ENCODE measurements at regions not wholly inside any gene's neighbourhood (a gene's known extent, or its start where the extent isn't known, plus 50 kb on each side); places are given as distances from the start of the nearest gene placed in this dataset.

GRCh38 chr4:20172070-20172760 lies 79.5 kb upstream of the SLIT2 start:
- no peaks in the 10 kb centered on the region for H3K9me1 ChIP-seq (replicated peaks; ENCODE audit: control insufficient read depth, extremely low read depth, insufficient read depth, low read length)
- H3K27me3 ChIP-seq (ENCODE audit: control insufficient read depth in 2 of 2, insufficient read depth in 2 of 2, low read length in 2 of 2) = no peaks in the 10 kb centered on the region
- intact Hi-C loops (cut with micrococcal nuclease) = no loop called here
- POLR2A ChIA-PET = no interaction called here
- DNase-seq (ENCODE audit: low read depth, low spot score) = no peak
- no peak overlapping the region for H3K9ac ChIP-seq (replicated peaks; ENCODE audit: extremely low read depth, insufficient read depth, low read length)
- no peaks in the 10 kb centered on the region for H3K9me3 ChIP-seq (replicated peaks; ENCODE audit: control insufficient read depth, insufficient read depth, low read length)
- H3K79me2 ChIP-seq (ENCODE audit: control insufficient read depth, insufficient read depth, low read length) = no peaks in the 10 kb centered on the region
- CTCF ChIA-PET = interaction anchor here (1.5 kb wide), 1 partner anchor 19 kb away, joined by 4 read pairs; no protein-coding TSS in a partner anchor
- BruUV-seq (replicated peaks) = no TSS peak
- H3K4me1 ChIP-seq (ENCODE audit: control insufficient read depth, extremely low read depth, insufficient read depth, low read length) = no peaks in the 10 kb centered on the region
- H3K36me3 ChIP-seq (ENCODE audit: control insufficient read depth in 2 of 2, extremely low read depth in 1 of 2, insufficient read depth in 2 of 2, low read length in 2 of 2) = no peaks in the 10 kb centered on the region
- no peaks in the 10 kb centered on the region for H4K20me1 ChIP-seq (replicated peaks; ENCODE audit: control insufficient read depth, extremely low read depth, insufficient read depth, low read length)
- FAIRE-seq = no peak
- no peak overlapping the region for H3K4me3 ChIP-seq (replicated peaks in 1 of 3; ENCODE audit: insufficient read depth in 1 of 3, low read depth in 1 of 3, low read length in 3 of 3)
- TF ChIP-seq GATA2 (IDR thresholded peaks at IDR 0.05; ENCODE audit: insufficient read depth, insufficient read length, low read depth, low read length) = no peak
- no peak for TF ChIP-seq MYC (IDR thresholded peaks at IDR 0.05; ENCODE audit: low read depth, low read length)
- no peak for TF ChIP-seq CTCF (IDR thresholded peaks at IDR 0.05; ENCODE audit: extremely low read depth in 1 of 2, insufficient read depth in 1 of 2, low read depth in 1 of 2, low read length in 2 of 2)
- no peak for TF ChIP-seq MAX (IDR thresholded peaks at IDR 0.05; ENCODE audit: insufficient read depth, insufficient read length)
- TF ChIP-seq POLR2A (IDR thresholded peaks at IDR 0.05; ENCODE audit: low read depth, low read length) = no peak
- TF ChIP-seq JUN (IDR thresholded peaks at IDR 0.05; ENCODE audit: borderline replicate concordance, insufficient read depth, insufficient read length, low read depth) = no peak
- no peak overlapping the region for H3K27ac ChIP-seq (ENCODE audit: insufficient read depth, low read depth, low read length)
- H3K4me2 ChIP-seq (ENCODE audit: insufficient read depth, low read length) = no peak overlapping the region
- no peak overlapping the region for H2AFZ ChIP-seq (ENCODE audit: low read depth, low read length)
- dilution Hi-C loops (cut with MboI; ENCODE audit: extremely low pct_ligation_motif_present, low sequenced_read_pairs) = no loop called here

Data from endothelial cell of umbilical vein (primary cell).